GM23338 (cell line): ENCODE measurements at regions not wholly inside any gene's neighbourhood (a gene's known extent, or its start where the extent isn't known, plus 50 kb on each side); places are given as distances from the start of the nearest gene placed in this dataset.

ENCODE experiments used
- CTCF ChIP-seq, 2 experiments: fragments of 200-600 bp in 1 of 2; sonication (generic) in 1 of 2; conservative IDR thresholded peaks; 2 replicates each; pipeline versions ENCODE4 v1.5.1 to v1.6.1; 2016 to 2017; ENCODE audit warnings: antibody characterized with exemption in 2 of 2, low read depth in 2 of 2, mild to moderate bottlenecking in 2 of 2, moderate library complexity in 1 of 2
- ZNF331 ChIP-seq: fragments of 250-450 bp; sonication (Bioruptor Pico); IDR thresholded peaks from 2 replicates; pipeline ENCODE4 v1.5.0; 2020; ENCODE audit warnings: low read depth, mild to moderate bottlenecking, moderate library complexity
- ZNF462 ChIP-seq: fragments of 250-450 bp; sonication (Bioruptor Pico); IDR thresholded peaks from 2 replicates; pipeline ENCODE4 v1.5.0; 2020; ENCODE audit warnings: mild to moderate bottlenecking, moderate library complexity
- TF ChIP-seq, protein P1 (sequence below): IDR thresholded peaks from 2 replicates; pipeline ENCODE4 v1.6.1; 2016; ENCODE audit warnings: antibody characterized with exemption
- TF ChIP-seq, protein P2 (sequence below): IDR thresholded peaks from one replicate; pipeline ENCODE4 v1.6.1; 2018; ENCODE audit warnings: antibody characterized with exemption; ENCODE audit not compliant: unreplicated experiment

- TF ChIP-seq ZNF462 (no peak), ZNF331 (CRISPR knock-in tag) (no peak), CTCF (conservative IDR thresholded peaks at IDR 0.05; ENCODE audit: low read depth in 2 of 2) (no peak)
- TF ChIP-seq, protein P1, sequence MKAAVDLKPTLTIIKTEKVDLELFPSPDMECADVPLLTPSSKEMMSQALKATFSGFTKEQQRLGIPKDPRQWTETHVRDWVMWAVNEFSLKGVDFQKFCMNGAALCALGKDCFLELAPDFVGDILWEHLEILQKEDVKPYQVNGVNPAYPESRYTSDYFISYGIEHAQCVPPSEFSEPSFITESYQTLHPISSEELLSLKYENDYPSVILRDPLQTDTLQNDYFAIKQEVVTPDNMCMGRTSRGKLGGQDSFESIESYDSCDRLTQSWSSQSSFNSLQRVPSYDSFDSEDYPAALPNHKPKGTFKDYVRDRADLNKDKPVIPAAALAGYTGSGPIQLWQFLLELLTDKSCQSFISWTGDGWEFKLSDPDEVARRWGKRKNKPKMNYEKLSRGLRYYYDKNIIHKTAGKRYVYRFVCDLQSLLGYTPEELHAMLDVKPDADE: no peak
- TF ChIP-seq, protein P2, sequence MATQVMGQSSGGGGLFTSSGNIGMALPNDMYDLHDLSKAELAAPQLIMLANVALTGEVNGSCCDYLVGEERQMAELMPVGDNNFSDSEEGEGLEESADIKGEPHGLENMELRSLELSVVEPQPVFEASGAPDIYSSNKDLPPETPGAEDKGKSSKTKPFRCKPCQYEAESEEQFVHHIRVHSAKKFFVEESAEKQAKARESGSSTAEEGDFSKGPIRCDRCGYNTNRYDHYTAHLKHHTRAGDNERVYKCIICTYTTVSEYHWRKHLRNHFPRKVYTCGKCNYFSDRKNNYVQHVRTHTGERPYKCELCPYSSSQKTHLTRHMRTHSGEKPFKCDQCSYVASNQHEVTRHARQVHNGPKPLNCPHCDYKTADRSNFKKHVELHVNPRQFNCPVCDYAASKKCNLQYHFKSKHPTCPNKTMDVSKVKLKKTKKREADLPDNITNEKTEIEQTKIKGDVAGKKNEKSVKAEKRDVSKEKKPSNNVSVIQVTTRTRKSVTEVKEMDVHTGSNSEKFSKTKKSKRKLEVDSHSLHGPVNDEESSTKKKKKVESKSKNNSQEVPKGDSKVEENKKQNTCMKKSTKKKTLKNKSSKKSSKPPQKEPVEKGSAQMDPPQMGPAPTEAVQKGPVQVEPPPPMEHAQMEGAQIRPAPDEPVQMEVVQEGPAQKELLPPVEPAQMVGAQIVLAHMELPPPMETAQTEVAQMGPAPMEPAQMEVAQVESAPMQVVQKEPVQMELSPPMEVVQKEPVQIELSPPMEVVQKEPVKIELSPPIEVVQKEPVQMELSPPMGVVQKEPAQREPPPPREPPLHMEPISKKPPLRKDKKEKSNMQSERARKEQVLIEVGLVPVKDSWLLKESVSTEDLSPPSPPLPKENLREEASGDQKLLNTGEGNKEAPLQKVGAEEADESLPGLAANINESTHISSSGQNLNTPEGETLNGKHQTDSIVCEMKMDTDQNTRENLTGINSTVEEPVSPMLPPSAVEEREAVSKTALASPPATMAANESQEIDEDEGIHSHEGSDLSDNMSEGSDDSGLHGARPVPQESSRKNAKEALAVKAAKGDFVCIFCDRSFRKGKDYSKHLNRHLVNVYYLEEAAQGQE: no peak
These were observed 516.2 kb downstream of the CDH26 start (continued) for GRCh38 chr20:60474385-60474910.
